ENCODE measurements at regions not wholly inside any gene's neighbourhood (a gene's known extent, or its start where the extent isn't known, plus 50 kb on each side); places are given as distances from the start of the nearest gene placed in this dataset.
A peak's percentile ranks its signal among the peaks of the same experiment; 100 is the strongest.

DNA sequence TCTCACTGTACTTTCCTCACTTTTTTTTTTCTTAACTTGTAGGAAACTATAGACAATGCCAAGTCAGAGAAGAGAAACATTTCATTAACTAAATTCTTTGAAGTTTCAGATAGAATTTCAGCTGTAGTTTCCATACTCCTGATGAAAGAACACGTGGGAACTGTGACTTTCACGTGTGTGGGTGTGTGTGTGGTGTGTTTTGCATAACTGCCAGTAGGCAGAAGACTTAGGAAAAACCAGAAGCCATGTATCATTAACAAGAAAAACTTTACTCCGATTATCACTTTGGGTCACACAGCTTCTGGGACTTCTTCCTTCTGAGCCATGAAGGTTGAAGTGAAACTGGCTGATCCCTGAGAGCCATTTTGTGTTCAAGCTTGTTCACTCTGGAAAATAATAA, 483.3 kb downstream of the TFAP2B start:
- no peak overlapping the region for H3K4me3 ChIP-seq (ENCODE audit: low read length in 3 of 3)
- no peak overlapping the region for H3K27ac ChIP-seq (ENCODE audit: low read depth in 2 of 2, low read length in 2 of 2)
- intact Hi-C loops (cut with DNase I), result no loop called here
- DNase-seq (peak in 2 of 5 donors; percentile 19 to 21), FAIRE-seq (no peak)
- H3K27me3 ChIP-seq (ENCODE audit: control insufficient read depth, insufficient read depth, low read length), result no peaks in the 10 kb centered on the region
- no peaks in the 10 kb centered on the region for H3K9me3 ChIP-seq (ENCODE audit: control insufficient read depth in 2 of 3, insufficient read depth in 1 of 3, low read length in 3 of 3)
- no peak overlapping the region for H3K9ac ChIP-seq (ENCODE audit: low read length in 3 of 3)
- H3K4me1 ChIP-seq (ENCODE audit: control insufficient read depth in 2 of 3, insufficient read depth in 2 of 3, low read depth in 1 of 3, low read length in 3 of 3), result no peaks in the 10 kb centered on the region
- no peaks in the 10 kb centered on the region for H3K36me3 ChIP-seq (ENCODE audit: control insufficient read depth in 2 of 3, insufficient read depth in 3 of 3, low read length in 3 of 3)
- TF ChIP-seq, protein P1, sequence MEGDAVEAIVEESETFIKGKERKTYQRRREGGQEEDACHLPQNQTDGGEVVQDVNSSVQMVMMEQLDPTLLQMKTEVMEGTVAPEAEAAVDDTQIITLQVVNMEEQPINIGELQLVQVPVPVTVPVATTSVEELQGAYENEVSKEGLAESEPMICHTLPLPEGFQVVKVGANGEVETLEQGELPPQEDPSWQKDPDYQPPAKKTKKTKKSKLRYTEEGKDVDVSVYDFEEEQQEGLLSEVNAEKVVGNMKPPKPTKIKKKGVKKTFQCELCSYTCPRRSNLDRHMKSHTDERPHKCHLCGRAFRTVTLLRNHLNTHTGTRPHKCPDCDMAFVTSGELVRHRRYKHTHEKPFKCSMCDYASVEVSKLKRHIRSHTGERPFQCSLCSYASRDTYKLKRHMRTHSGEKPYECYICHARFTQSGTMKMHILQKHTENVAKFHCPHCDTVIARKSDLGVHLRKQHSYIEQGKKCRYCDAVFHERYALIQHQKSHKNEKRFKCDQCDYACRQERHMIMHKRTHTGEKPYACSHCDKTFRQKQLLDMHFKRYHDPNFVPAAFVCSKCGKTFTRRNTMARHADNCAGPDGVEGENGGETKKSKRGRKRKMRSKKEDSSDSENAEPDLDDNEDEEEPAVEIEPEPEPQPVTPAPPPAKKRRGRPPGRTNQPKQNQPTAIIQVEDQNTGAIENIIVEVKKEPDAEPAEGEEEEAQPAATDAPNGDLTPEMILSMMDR (IDR thresholded peaks at IDR 0.05; ENCODE audit: borderline replicate concordance, extremely low read depth, insufficient read depth), result no peak

- no peak for FAIRE-seq
- Histone ChIP-seq H3K9ac (ENCODE audit: low read length in 3 of 3) (no peak overlapping the region), H3K27me3 (ENCODE audit: control insufficient read depth, insufficient read depth, low read length) (no peaks in the 10 kb centered on the region), H3K9me3 (ENCODE audit: control insufficient read depth in 2 of 3, insufficient read depth in 1 of 3, low read length in 3 of 3) (no peaks in the 10 kb centered on the region), H3K4me3 (ENCODE audit: low read length in 3 of 3) (no peak overlapping the region), H3K36me3 (ENCODE audit: control insufficient read depth in 2 of 3, insufficient read depth in 3 of 3, low read length in 3 of 3) (no peaks in the 10 kb centered on the region), H3K4me1 (ENCODE audit: control insufficient read depth in 2 of 3, insufficient read depth in 2 of 3, low read depth in 1 of 3, low read length in 3 of 3) (no peaks in the 10 kb centered on the region), H3K27ac (ENCODE audit: low read depth in 2 of 2, low read length in 2 of 2) (no peak overlapping the region)
- intact Hi-C loops (cut with DNase I), result no loop called here
- DNase-seq, result no peak
- TF ChIP-seq, protein P1 (IDR thresholded peaks at IDR 0.05; ENCODE audit: borderline replicate concordance, extremely low read depth, insufficient read depth), result no peak
Observed at GRCh38 chr6:51302431-51302830, 483.8 kb downstream of the TFAP2B start.

DNA sequence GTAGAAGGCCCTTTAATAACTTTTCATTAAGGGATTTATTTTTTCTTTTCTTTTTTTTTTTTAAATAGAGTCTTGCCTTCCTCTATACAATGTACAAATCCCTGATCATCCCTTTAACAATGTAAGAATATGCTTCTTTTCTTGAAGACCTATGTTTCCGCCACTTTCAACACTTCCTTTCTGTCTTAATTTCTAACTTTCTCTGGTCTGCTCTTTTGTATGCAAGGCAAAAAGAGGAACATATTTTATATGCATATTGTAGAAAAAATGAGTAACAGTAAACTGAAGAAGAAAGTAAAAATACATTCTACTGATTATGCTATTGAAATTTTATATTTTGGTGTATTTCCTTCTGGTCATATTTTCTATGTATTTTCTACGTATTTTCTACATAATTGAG, 484.7 kb downstream of the TFAP2B start:
- no peaks in the 10 kb centered on the region for H3K36me3 ChIP-seq (ENCODE audit: control insufficient read depth in 2 of 3, insufficient read depth in 3 of 3, low read length in 3 of 3)
- H3K27ac ChIP-seq (ENCODE audit: low read depth in 2 of 2, low read length in 2 of 2), result no peak overlapping the region
- no peaks in the 10 kb centered on the region for H3K9me3 ChIP-seq (ENCODE audit: control insufficient read depth in 2 of 3, insufficient read depth in 1 of 3, low read length in 3 of 3)
- FAIRE-seq, result no peak
- no peak overlapping the region for H3K4me3 ChIP-seq (ENCODE audit: low read length in 3 of 3)
- no peak overlapping the region for H3K9ac ChIP-seq (ENCODE audit: low read length in 3 of 3)
- H3K27me3 ChIP-seq (ENCODE audit: control insufficient read depth, insufficient read depth, low read length), result no peaks in the 10 kb centered on the region
- intact Hi-C loops (cut with DNase I), result no loop called here
- no peaks in the 10 kb centered on the region for H3K4me1 ChIP-seq (ENCODE audit: control insufficient read depth in 2 of 3, insufficient read depth in 2 of 3, low read depth in 1 of 3, low read length in 3 of 3)
- TF ChIP-seq, protein P1 (IDR thresholded peaks at IDR 0.05; ENCODE audit: borderline replicate concordance, extremely low read depth, insufficient read depth), result no peak
- DNase-seq, result no peak

DNA sequence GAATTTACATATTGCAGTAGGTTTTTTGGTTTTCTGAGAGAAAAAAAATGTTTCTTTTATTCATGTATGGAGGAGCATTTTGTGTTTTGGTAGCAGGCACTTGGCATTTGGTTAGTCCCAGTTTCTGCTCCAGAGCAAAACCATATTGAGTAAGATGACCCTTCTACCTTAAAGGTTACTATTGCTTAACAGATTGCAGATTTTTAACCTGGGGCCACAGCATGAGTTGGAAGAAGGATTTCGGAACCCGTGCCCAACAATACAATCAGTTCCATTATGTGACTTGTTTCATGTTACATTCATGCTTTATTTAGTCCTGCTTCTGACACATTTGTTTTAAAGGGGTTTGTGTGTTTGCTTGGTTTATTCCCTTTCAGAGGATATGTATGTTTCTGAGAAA, 496.3 kb downstream of the TFAP2B start:
- H3K9ac ChIP-seq (ENCODE audit: low read length in 3 of 3), result no peak overlapping the region
- no peaks in the 10 kb centered on the region for H3K9me3 ChIP-seq (ENCODE audit: control insufficient read depth in 2 of 3, insufficient read depth in 1 of 3, low read length in 3 of 3)
- TF ChIP-seq, protein P1 (IDR thresholded peaks at IDR 0.05; ENCODE audit: borderline replicate concordance, extremely low read depth, insufficient read depth), result no peak
- no peaks in the 10 kb centered on the region for H3K4me1 ChIP-seq (ENCODE audit: control insufficient read depth in 2 of 3, insufficient read depth in 2 of 3, low read depth in 1 of 3, low read length in 3 of 3)
- no peak overlapping the region for H3K4me3 ChIP-seq (ENCODE audit: low read length in 3 of 3)
- no peaks in the 10 kb centered on the region for H3K36me3 ChIP-seq (ENCODE audit: control insufficient read depth in 2 of 3, insufficient read depth in 3 of 3, low read length in 3 of 3)
- no peaks in the 10 kb centered on the region for H3K27me3 ChIP-seq (ENCODE audit: control insufficient read depth, insufficient read depth, low read length)
- intact Hi-C loops (cut with DNase I), result no loop called here
- DNase-seq (no peak), FAIRE-seq (no peak)
- no peak overlapping the region for H3K27ac ChIP-seq (ENCODE audit: low read depth in 2 of 2, low read length in 2 of 2)

Measured in kidney (tissue), 13 donors.